ENCODE measurements at regions not wholly inside any gene's neighbourhood (a gene's known extent, or its start where the extent isn't known, plus 50 kb on each side); places are given as distances from the start of the nearest gene placed in this dataset.

DNA sequence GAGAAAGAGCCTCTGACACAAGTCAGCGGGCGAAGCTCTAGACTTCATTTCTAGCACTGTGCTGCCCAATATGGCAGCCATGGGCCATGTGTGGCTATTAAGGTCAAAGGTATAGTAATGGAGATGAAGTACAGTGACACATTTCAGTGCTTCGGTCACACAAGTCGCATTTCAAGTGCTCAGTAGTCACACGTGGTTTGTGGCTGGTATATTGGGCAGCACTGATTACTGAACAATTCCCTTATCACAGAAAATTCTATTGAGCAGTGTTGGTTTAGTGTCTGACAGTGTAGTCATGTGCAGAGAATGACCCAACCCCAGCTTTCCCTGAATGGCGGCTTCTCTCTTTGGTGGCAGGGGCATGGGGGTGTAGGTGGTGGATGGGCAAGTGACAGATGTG, 84.9 kb upstream of the SDK2 start:
- H3K4me1 ChIP-seq (replicated peaks): no peaks in the 10 kb centered on the region
- H3K36me3 ChIP-seq: no peaks in the 10 kb centered on the region
- peaks cover 7% of the 10 kb centered on the region; the same call in 1 of the 2 replicates for H3K9me3 ChIP-seq (replicated peaks)
- no peak overlapping the region for H3K4me3 ChIP-seq
- peaks cover 22% of the 10 kb centered on the region for H3K27me3 ChIP-seq (replicated peaks)
- no peak overlapping the region for H3K27ac ChIP-seq
- no peak for DNase-seq (ENCODE audit: low read depth in 1 of 2, low spot score in 2 of 2)

DNA sequence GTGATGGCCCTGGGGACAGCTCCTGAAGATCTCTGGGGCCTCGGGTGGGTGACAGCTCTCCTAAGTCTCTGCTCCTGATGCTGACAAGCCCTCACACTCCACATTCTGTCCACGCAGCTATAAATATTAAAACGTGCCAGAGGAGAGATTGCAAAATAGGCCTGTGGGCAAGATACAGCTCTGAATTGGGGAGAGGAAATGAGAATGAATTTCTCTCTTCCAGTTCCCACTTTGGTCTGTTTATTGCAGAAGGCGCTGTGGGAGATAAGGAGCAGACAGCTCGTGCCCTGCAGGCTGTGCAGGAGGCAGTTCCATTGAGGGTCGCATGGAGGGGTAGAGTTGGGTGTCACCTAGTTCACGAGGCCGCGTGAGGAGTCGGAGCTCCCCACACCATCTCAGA, 87.5 kb upstream of the SDK2 start:
- peaks cover 7% of the 10 kb centered on the region; the same call in 1 of the 2 replicates for H3K9me3 ChIP-seq (replicated peaks)
- peaks cover 30% of the 10 kb centered on the region for H3K27me3 ChIP-seq (replicated peaks)
- no peak for DNase-seq (ENCODE audit: low read depth in 1 of 2, low spot score in 2 of 2)
- H3K36me3 ChIP-seq: no peaks in the 10 kb centered on the region
- no peak overlapping the region for H3K4me3 ChIP-seq
- no peak overlapping the region for H3K27ac ChIP-seq
- no peaks in the 10 kb centered on the region for H3K4me1 ChIP-seq (replicated peaks)

DNA sequence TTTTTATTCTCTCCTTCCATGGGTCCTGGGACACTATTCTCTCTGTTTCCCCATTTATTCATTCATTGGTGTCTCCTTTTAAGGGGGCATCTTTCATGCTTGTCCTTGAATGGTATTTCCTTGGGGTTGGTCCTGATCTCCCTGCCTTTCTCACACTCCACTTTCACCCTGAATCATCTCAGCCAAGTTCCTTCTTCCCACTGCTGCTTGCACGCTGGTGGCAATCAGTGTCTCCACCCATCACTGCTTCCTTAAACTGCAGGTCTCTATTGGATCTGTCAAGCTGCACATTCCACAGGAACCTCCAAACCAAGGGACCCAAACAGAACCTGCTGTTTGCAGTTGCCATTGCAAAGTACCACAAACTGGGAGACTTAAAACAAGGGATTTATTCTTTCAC, 89.3 kb upstream of the SDK2 start:
- no peak for DNase-seq (ENCODE audit: low read depth in 1 of 2, low spot score in 2 of 2)
- no peak overlapping the region for H3K4me3 ChIP-seq
- H3K4me1 ChIP-seq (replicated peaks): no peaks in the 10 kb centered on the region
- H3K36me3 ChIP-seq: no peaks in the 10 kb centered on the region
- H3K9me3 ChIP-seq (replicated peaks): peaks cover 7% of the 10 kb centered on the region; the same call in 1 of the 2 replicates
- H3K27ac ChIP-seq: no peak overlapping the region
- H3K27me3 ChIP-seq (replicated peaks): peaks cover 43% of the 10 kb centered on the region

DNA sequence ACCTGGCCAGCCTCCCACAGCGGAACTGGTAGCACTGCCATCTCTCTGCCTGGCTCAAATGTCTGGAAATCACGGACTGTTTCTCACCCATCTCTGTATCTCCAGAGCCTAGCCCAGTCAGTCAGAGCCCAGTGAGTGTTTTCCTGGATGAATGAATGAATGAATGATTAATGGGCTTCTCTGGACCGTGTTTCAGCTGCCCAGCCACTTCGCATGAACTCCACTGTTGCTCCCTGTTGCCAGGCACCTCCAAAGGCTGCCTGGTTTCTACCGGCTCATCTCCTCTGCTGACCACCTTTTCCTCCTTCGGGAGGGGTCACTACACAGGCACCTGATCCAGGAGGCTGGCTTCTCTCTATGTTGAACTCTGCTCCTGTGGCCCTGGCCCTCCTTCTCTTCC, 91.0 kb upstream of the SDK2 start:
- H3K27me3 ChIP-seq (replicated peaks): peaks cover 57% of the 10 kb centered on the region
- no peaks in the 10 kb centered on the region for H3K36me3 ChIP-seq
- no peak overlapping the region for H3K27ac ChIP-seq
- H3K4me3 ChIP-seq: no peak overlapping the region
- H3K4me1 ChIP-seq (replicated peaks): no peaks in the 10 kb centered on the region
- H3K9me3 ChIP-seq (replicated peaks): 0 out of 2 replicates have a peak, but pooled peaks cover 4% of the 10 kb centered on the region
- no peak for DNase-seq (ENCODE audit: low read depth in 1 of 2, low spot score in 2 of 2)

DNA sequence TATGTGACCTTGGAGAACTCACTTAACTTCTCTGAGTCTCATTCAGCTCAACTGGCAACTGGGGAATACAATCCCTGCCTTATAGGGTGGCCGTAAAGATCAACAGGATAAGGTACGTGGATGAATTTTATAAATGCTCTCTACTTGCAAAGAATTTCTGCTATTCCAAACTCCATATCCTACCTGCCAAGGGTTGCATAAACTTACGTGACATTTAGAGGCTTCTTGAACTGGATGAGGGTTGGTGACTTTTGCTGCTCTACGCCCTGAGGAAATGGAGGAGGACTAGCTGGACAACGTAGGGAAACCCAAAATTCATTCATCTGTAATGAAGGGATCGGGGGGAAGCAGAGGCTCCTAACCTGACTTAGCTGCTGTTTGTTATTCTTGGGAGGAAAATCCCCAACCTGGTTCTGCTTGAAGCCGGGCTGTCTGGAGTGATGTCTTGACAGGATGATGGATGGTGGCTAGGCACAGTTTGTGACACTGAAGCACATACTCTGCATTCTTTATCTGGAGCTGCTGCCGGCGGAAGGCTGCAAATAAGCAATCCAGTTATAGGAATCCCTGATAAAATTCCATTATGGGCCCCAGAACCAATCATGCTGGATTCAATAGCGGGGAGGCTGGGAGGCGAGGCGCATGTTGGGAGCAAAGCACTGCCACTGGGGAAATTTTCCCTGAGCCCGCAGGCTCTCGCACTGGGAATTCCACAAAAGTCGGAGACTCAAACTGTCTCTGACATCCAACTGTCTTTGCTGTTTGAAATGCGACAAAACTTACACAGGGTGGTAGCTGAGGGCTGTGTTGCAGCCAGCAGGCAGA, 94.7 kb upstream of the SDK2 start:
- no peaks in the 10 kb centered on the region for H3K4me1 ChIP-seq (replicated peaks)
- no peaks in the 10 kb centered on the region for H3K9me3 ChIP-seq (replicated peaks)
- H3K4me3 ChIP-seq: no peak overlapping the region
- peaks cover 83% of the 10 kb centered on the region for H3K27me3 ChIP-seq (replicated peaks)
- no peak for DNase-seq (ENCODE audit: low read depth in 1 of 2, low spot score in 2 of 2)
- no peaks in the 10 kb centered on the region for H3K36me3 ChIP-seq
- no peak overlapping the region for H3K27ac ChIP-seq

DNA sequence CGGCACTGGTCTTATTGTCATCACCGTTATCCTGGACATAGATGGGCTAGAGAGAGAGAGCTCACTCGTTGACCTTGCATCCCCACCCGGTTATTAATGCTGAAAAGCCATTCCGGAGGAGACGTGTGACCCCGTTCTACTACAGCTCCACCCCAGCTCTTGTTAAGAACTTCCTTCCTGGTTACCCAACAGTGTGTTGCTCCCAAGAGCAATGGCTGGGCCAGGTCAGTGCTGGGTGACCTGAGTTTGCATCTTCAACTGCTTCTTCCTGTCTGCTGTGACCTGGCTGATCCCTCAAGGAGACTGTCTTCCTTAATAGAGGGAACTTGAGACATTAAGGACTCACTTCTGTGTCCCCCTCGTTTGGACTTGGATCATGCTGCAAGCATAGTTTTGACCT, 96.1 kb upstream of the SDK2 start:
- peaks cover 86% of the 10 kb centered on the region for H3K27me3 ChIP-seq (replicated peaks)
- no peak overlapping the region for H3K4me3 ChIP-seq
- H3K27ac ChIP-seq: no peak overlapping the region
- H3K9me3 ChIP-seq (replicated peaks): no peaks in the 10 kb centered on the region
- no peaks in the 10 kb centered on the region for H3K4me1 ChIP-seq (replicated peaks)
- no peaks in the 10 kb centered on the region for H3K36me3 ChIP-seq
- no peak for DNase-seq (ENCODE audit: low read depth in 1 of 2, low spot score in 2 of 2)

DNA sequence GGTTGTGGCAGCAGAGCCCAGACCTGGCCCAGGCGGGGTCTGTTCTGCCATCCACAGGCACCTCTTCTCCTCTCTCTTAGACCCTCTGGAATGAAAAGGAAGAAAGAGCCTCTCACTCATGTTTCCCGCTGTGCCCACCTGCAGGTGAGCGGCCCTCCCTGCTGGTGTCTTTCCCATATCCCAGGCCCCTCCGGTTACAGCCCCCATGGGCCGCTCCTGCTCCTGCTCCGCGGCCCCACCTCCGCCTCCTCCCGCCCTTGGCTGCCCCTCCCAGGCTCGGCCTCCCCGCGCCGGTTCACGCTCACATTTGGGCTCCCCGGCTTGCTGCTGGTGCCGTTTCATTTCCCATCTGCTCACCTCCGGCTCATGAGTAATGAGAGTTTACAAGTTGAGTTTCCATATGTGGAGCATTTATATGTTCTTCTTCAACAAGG, 98.7 kb upstream of the SDK2 start:
- Histone ChIP-seq H3K27me3 (replicated peaks) (peaks cover 79% of the 10 kb centered on the region), H3K27ac (no peak overlapping the region), H3K9me3 (replicated peaks) (no peaks in the 10 kb centered on the region), H3K36me3 (no peaks in the 10 kb centered on the region), H3K4me3 (no peak overlapping the region), H3K4me1 (replicated peaks) (no peaks in the 10 kb centered on the region)
- no peak for DNase-seq (ENCODE audit: low read depth in 1 of 2, low spot score in 2 of 2)

DNA sequence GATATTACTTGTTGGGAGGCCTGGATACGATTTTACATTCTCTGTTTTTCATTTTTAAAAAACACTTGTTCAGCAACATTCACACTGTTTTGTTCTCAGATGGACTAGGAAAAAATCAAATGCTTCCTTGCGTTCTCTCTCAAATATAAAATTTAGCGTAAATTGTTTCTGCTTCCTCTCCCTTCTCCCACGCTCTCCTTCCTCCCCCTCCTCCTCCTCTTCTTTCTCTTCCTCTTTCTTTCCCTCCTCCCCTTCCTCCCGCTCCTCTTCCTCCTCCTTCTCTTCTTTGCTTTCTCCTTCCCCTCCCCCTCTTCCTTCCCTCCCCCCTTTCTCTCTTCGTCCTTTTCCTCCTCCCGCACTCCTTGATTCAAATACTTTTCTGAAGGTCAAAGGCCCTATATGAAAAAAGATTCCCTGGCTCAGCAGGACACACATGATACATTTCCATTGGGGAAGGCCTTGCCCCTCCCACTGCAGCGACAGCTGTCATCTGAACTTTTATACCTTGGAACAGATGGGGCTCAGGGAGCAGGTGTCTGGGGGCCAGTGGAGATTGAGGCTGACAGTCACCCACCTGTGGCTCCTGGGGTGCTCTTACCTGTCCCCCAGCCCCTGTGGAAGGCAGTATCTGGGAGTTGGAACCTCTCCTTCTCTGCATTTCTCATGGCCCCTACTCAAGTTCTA, 99.4 kb upstream of the SDK2 start:
- H3K27ac ChIP-seq: no peak overlapping the region
- DNase-seq (ENCODE audit: low read depth in 1 of 2, low spot score in 2 of 2): no peak
- no peaks in the 10 kb centered on the region for H3K9me3 ChIP-seq (replicated peaks)
- no peaks in the 10 kb centered on the region for H3K4me1 ChIP-seq (replicated peaks)
- H3K4me3 ChIP-seq: no peak overlapping the region
- H3K36me3 ChIP-seq: no peaks in the 10 kb centered on the region
- H3K27me3 ChIP-seq (replicated peaks): peaks cover 80% of the 10 kb centered on the region

DNA sequence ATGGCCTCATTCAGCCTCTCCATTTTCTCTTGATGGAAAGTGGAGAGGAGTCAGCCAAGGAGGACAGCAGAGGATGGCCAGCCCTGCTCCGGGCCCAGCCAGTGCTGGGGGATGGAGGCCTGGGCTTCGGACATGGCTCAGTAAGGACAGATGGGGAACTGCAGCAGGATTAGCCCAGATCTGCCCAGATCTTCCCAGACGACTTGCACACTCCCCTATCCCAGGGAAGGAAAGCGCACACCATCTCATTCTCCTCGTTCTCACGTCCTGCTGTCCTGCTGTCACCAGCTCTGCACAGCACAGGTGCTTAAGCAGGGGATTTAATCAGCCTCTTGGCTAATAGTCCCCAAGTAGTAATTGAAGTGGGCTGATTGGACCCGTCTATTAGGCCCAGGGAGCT, 100.2 kb upstream of the SDK2 start:
- Histone ChIP-seq H3K36me3 (no peaks in the 10 kb centered on the region), H3K27me3 (replicated peaks) (peaks cover 73% of the 10 kb centered on the region), H3K27ac (no peak overlapping the region), H3K4me3 (no peak overlapping the region), H3K9me3 (replicated peaks) (no peaks in the 10 kb centered on the region), H3K4me1 (replicated peaks) (no peaks in the 10 kb centered on the region)
- DNase-seq (ENCODE audit: low read depth in 1 of 2, low spot score in 2 of 2): no peak

DNA sequence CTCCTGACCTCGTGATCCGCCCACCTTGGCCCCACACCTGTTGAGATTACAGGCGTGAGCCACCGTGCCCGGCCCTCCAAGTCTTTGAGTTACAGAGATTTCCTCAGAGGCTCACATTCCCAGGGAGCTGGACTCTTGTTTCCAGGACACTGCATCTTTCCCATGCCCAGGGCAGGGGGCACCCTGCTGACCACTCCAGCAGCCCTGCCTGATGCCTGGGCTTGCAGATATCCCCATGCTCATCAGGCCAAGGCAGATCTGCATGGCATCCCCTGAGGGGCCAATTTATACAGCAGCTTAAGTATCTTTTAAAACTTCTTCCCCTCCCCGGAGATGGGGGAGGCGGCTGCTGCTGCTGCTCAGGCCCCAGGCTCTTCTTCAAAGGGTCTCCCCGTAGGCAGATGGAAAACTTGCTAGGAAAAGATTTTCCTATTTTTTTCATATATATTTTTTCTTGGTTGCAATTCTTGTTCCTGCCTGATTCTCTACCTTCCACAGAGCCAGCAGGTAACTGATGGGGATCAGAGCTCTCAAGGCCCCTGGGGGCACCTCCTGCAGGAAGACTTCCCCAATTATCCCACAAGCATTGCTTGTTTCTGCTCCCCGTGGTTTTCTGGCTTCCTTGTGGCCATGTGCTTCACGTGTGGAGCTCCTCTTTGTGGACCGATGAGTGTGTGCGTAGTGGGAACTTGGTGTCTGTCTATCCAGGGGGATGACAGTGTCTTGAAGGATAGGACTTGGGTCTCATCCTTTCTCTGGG, 102.2 kb upstream of the SDK2 start:
- Histone ChIP-seq H3K27me3 (replicated peaks) (peaks cover 61% of the 10 kb centered on the region), H3K36me3 (no peaks in the 10 kb centered on the region), H3K9me3 (replicated peaks) (no peaks in the 10 kb centered on the region), H3K27ac (no peak overlapping the region), H3K4me1 (replicated peaks) (no peaks in the 10 kb centered on the region), H3K4me3 (no peak overlapping the region)
- DNase-seq (ENCODE audit: low read depth in 1 of 2, low spot score in 2 of 2): no peak

DNA sequence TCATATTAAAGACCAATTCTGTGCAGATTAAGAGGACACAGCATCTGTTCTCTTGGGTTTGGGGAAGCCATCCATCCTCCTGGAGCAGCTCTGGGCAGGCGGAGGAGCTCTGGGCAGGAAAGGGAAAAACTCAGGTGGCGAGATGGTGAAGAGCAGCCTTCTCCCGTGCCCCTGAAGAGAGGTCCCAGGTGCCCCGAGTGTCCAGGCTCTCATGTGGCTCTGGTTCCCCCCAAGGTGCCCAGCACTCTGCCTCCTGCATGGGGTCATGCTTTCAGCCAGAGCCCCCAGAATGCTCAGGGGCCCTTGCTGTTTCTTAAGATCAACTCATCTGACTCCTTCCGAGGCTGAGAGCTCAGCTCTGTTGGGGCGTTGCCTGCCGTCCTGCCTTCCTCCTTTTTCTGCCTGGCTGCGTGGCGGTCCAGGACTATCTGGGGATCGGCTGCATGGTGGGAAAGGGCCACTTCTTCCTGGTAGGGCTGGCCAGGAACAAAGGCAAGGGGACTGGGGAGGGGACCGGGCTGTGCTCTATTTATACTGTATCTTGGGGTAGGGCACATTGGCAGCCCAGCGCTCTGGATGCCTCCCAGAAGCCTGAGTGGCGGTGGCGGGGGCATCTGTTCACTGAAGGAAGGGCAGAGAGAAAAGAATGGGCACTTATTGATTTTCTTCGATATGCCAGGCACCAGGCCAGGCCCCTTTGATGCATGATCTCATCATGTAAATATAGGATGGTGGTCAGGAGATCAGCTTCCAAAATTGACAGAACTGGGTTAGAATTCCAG, 103.2 kb upstream of the SDK2 start:
- no peak for DNase-seq (ENCODE audit: low read depth in 1 of 2, low spot score in 2 of 2)
- no peak overlapping the region for H3K4me3 ChIP-seq
- no peaks in the 10 kb centered on the region for H3K4me1 ChIP-seq (replicated peaks)
- H3K27me3 ChIP-seq (replicated peaks): peaks cover 61% of the 10 kb centered on the region
- no peaks in the 10 kb centered on the region for H3K36me3 ChIP-seq
- H3K9me3 ChIP-seq (replicated peaks): no peaks in the 10 kb centered on the region
- no peak overlapping the region for H3K27ac ChIP-seq

DNA sequence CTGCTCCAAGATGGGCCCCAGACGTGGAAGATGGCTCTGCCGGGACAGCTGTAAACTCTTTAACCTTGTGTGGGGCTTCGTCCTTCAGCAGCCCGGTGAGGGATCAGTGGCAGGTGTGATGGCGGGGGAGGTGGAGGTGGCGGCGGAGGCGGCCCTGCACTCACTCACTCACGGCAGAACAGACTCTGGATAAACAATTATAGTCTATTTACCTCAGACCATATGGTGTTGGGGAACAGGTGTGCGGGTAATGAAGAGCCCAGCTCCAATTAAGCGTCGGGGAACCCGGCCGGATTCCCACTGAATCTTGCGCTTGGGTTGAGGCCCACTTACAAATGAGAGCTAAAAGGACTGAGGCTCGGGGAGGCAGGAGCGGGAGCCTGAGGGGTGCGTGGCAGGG, 104.3 kb upstream of the SDK2 start:
- H3K4me1 ChIP-seq (replicated peaks): no peaks in the 10 kb centered on the region
- no peaks in the 10 kb centered on the region for H3K9me3 ChIP-seq (replicated peaks)
- DNase-seq (ENCODE audit: low read depth in 1 of 2, low spot score in 2 of 2): no peak
- peaks cover 59% of the 10 kb centered on the region for H3K27me3 ChIP-seq (replicated peaks)
- no peak overlapping the region for H3K27ac ChIP-seq
- H3K36me3 ChIP-seq: no peaks in the 10 kb centered on the region
- H3K4me3 ChIP-seq: no peak overlapping the region

DNA sequence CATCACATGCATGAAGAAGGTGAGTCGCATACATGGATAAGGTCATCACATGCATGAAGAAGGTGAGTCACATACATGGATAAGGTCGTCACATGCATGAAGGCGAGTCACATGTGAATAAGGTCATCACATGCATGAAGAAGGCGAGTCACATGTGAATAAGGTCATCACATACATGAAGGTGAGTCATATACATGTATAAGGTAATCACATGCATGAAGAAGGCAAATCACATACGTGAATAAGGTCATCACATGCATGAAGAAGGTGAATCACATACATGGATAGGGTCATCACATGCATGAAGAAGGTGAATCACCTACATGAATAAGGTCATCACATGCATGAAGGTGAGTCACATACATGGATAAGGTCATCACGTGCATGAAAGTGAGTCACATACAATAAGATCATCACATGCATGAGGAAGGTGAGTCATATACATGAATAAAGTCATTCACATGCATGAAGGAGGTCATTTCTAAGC, 105.1 kb upstream of the SDK2 start:
- Histone ChIP-seq H3K27me3 (replicated peaks) (peaks cover 53% of the 10 kb centered on the region), H3K27ac (no peak overlapping the region), H3K9me3 (replicated peaks) (no peaks in the 10 kb centered on the region), H3K36me3 (no peaks in the 10 kb centered on the region), H3K4me3 (no peak overlapping the region), H3K4me1 (replicated peaks) (no peaks in the 10 kb centered on the region)
- DNase-seq (ENCODE audit: low read depth in 1 of 2, low spot score in 2 of 2): no peak
